HepG2 (cell line): ENCODE measurements at regions not wholly inside any gene's neighbourhood (a gene's known extent, or its start where the extent isn't known, plus 50 kb on each side); places are given as distances from the start of the nearest gene placed in this dataset.

Experiments
- ATAC-seq: fragments of 200-7000 bp; cut with Tn5 transposase; 3 replicates; pipeline ENCODE4 v1.9.1; 2020; ENCODE audit warnings: mild to moderate bottlenecking, moderate library complexity
- BruUV-seq: library from RNA; stranded (reverse); fragments of 400-500 nt; replicated peaks from 2 replicates; lab custom pipeline; 2021; lab: Mats Ljungman, UMichigan
- CTCF ChIA-PET: fragments of 300-600 bp; formaldehyde crosslinking; extraction: SDS; loops from one replicate; lab custom pipeline; 2021; ENCODE audit warnings: low total read pairs, inconsistent platforms, low intra/inter-chr PET ratio; lab: Yijun Ruan, JAX
- POLR2A ChIA-PET: fragments of 350-600 bp; sonication (Branson Sonifier 250); formaldehyde crosslinking; loops from one replicate; lab custom pipeline; 2020; ENCODE audit warnings: antibody characterized with exemption, inconsistent platforms; lab: Yijun Ruan, JAX
- DNase-seq: peaks from one replicate; pipeline ENCODE4 v3.0.0-alpha.2; 2015; ENCODE audit warnings: low spot score
- FAIRE-seq: peaks from 3 replicates; lab custom pipeline; 2011; peaks lifted over from hg19 to GRCh38; lab: Jason Lieb, UNC
- H2AFZ ChIP-seq: one replicate; pipeline ENCODE4 v1.6.1; 2011; ENCODE audit warnings: low read length, inconsistent platforms
- H3K27ac ChIP-seq: fragments of 300-600 bp; 3 replicates; pipeline ENCODE4 v1.8.0; 2011; ENCODE audit warnings: mixed run types, mild to moderate bottlenecking, mixed read lengths, low read length, inconsistent platforms; ENCODE audit not compliant: insufficient read depth; ENCODE audit errors: extremely low read length
- H3K27me3 ChIP-seq, 2 experiments: fragments of 200-600 bp in 1 of 2; 2 replicates in 1 of 2; 3 replicates in 1 of 2; pipeline versions ENCODE4 v1.6.0 to v1.8.0; 2011; ENCODE audit warnings: low read length in 2 of 2, mild to moderate bottlenecking in 2 of 2, moderate library complexity in 2 of 2, inconsistent platforms in 1 of 2; ENCODE audit not compliant: insufficient read depth in 2 of 2, control insufficient read depth in 1 of 2
- H3K36me3 ChIP-seq, 2 experiments: fragments of 200-600 bp in 1 of 2; replicated peaks in 1 of 2; 2 replicates in 1 of 2; 3 replicates in 1 of 2; pipeline versions ENCODE4 v1.5.1 to v1.8.0; 2011; ENCODE audit warnings: low read length in 2 of 2, inconsistent platforms in 1 of 2; ENCODE audit not compliant: insufficient read depth in 2 of 2, control insufficient read depth in 1 of 2
- H3K4me1 ChIP-seq: 2 replicates; pipeline ENCODE4 v1.5.1; 2012; ENCODE audit warnings: low read length, inconsistent platforms; ENCODE audit not compliant: insufficient read depth
- H3K4me2 ChIP-seq: 2 replicates; pipeline ENCODE4 v1.6.0; 2011; ENCODE audit warnings: low read depth, low read length, inconsistent platforms
- H3K4me3 ChIP-seq, 3 experiments: fragments of 200-600 bp in 1 of 3; sonication (generic), shearing (Covaris generic) in 1 of 3; replicated peaks in 1 of 3; 2 replicates each; pipeline ENCODE4 v1.5.1; 2011 to 2016; ENCODE audit warnings: low read length in 3 of 3, inconsistent platforms in 2 of 3, low read depth in 2 of 3, mild to moderate bottlenecking in 2 of 3, control low read depth in 1 of 3, mixed read lengths in 1 of 3; ENCODE audit not compliant: insufficient read depth in 1 of 3
- H3K79me2 ChIP-seq: one replicate; pipeline ENCODE4 v1.6.1; 2011; ENCODE audit warnings: low read length, inconsistent platforms; ENCODE audit not compliant: insufficient read depth
- H3K9ac ChIP-seq: 2 replicates; pipeline ENCODE4 v1.6.0; 2011; ENCODE audit warnings: mild to moderate bottlenecking, low read depth, low read length, inconsistent platforms; ENCODE audit not compliant: insufficient read depth
- H3K9me3 ChIP-seq: 2 replicates; pipeline ENCODE4 v1.5.1; 2012; ENCODE audit warnings: mild to moderate bottlenecking, low read length
- H4K20me1 ChIP-seq: 2 replicates; pipeline ENCODE4 v1.6.0; 2011; ENCODE audit warnings: inconsistent platforms, mild to moderate bottlenecking, low read length, moderate library complexity; ENCODE audit not compliant: insufficient read depth
- KDM1A ChIP-seq: IDR thresholded peaks from 2 replicates; pipeline ENCODE4 v1.6.1; 2016; ENCODE audit warnings: missing compliant biosample characterization
- NFATC3 ChIP-seq: sonication (generic); formaldehyde crosslinking; IDR thresholded peaks from 2 replicates; pipeline ENCODE4 v1.5.1; 2020; ENCODE audit warnings: mild to moderate bottlenecking, missing genetic modification reagents
- TGIF2 ChIP-seq: IDR thresholded peaks from 2 replicates; pipeline ENCODE4 v1.6.1; 2016; ENCODE audit warnings: control low read depth, missing compliant biosample characterization
- ZNF138 ChIP-seq: sonication (generic); formaldehyde crosslinking; IDR thresholded peaks from 2 replicates; pipeline ENCODE4 v1.5.0; 2020; ENCODE audit warnings: mild to moderate bottlenecking, low read depth, missing genetic modification reagents
- ZNF335 ChIP-seq: sonication (generic); formaldehyde crosslinking; IDR thresholded peaks from 2 replicates; pipeline ENCODE4 v1.4.0; 2020; ENCODE audit warnings: missing genetic modification reagents
- ZNF33B ChIP-seq: sonication (generic); formaldehyde crosslinking; IDR thresholded peaks from 2 replicates; pipeline ENCODE4 v1.5.1; 2020; ENCODE audit warnings: mild to moderate bottlenecking, missing genetic modification reagents
- ZNF343 ChIP-seq: sonication (generic); formaldehyde crosslinking; IDR thresholded peaks from 2 replicates; pipeline ENCODE4 v1.4.0; 2020; ENCODE audit warnings: mild to moderate bottlenecking, missing genetic modification reagents
- ZNF510 ChIP-seq: sonication (generic); formaldehyde crosslinking; IDR thresholded peaks from 2 replicates; pipeline ENCODE4 v1.4.0; 2020; ENCODE audit warnings: low read depth, mild to moderate bottlenecking, missing genetic modification reagents
- ZNF839 ChIP-seq: sonication (generic); formaldehyde crosslinking; IDR thresholded peaks from 2 replicates; pipeline ENCODE4 v1.4.0; 2020; ENCODE audit warnings: missing genetic modification reagents, mild to moderate bottlenecking, borderline replicate concordance
- ZNF841 ChIP-seq: sonication (generic); formaldehyde crosslinking; IDR thresholded peaks from 2 replicates; pipeline ENCODE4 v1.8.1; 2023; ENCODE audit warnings: missing genetic modification reagents, borderline replicate concordance
- WGBS: methylation state at CpG from one replicate; pipeline ENCODE4 v1.1.6; 2017; ENCODE audit warnings: low lambda C conversion rate; 5-methylcytosine and 5-hydroxymethylcytosine counted together
- in situ Hi-C: cut with HindIII; loops from 2 replicates; pipeline ENCODE4 v1.10.0; 2017; ENCODE audit warnings: low pct_unique_long_range_greater_than_20kb; ENCODE audit not compliant: extremely low pct_ligation_motif_present
- intact Hi-C: fragments of 100-400 bp; cut with micrococcal nuclease; formaldehyde crosslinking; loops from one replicate; pipeline ENCODE4 v1.10.0; 2022; ENCODE audit not compliant: unreplicated experiment
- TF ChIP-seq, protein P1 (sequence below): IDR thresholded peaks from 2 replicates; pipeline ENCODE4 v1.6.1; 2012; ENCODE audit warnings: low read length, improper control_type of control experiment
- TF ChIP-seq, protein P2 (sequence below): sonication (generic); formaldehyde crosslinking; IDR thresholded peaks from 2 replicates; pipeline ENCODE4 v1.4.0; 2020; ENCODE audit warnings: missing genetic modification reagents
- TF ChIP-seq, protein P3 (sequence below): sonication (generic); formaldehyde crosslinking; conservative IDR thresholded peaks from 2 replicates; pipeline ENCODE4 v1.8.0; 2022; ENCODE audit warnings: mild to moderate bottlenecking, moderate library complexity, missing genetic modification reagents
- TF ChIP-seq, protein P4 (sequence below): sonication (generic); formaldehyde crosslinking; IDR thresholded peaks from 2 replicates; pipeline ENCODE4 v1.5.0; 2020; ENCODE audit warnings: missing genetic modification reagents
- TF ChIP-seq, protein P5 (sequence below): sonication (generic); formaldehyde crosslinking; IDR thresholded peaks from 2 replicates; pipeline ENCODE4 v1.4.0; 2020; ENCODE audit warnings: missing genetic modification reagents, mild to moderate bottlenecking, borderline replicate concordance

DNA sequence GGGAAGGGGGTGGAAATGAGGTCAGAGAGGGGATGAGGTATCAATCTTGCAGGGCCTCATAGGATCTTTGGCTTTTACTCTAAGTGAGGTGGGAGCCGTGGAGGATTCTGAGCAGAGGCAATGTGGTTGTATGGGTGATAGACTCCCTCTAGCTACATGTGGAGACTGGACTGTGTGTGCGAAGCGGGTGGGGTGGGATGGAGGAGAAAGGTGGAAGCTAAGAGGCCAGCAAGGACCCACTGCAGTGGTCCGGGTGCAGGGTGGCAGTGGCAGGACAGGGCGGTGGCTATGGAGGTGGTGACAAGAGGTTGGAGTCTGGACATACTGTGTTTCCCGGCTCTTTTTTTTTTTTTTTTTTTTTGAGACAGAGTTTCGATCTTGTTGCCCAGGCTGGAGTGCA lies 62.4 kb upstream of the PTPN1 start:
- ChIA-PET CTCF (no interaction called here), POLR2A (interaction anchor here (0.9 to 2.5 kb wide), 4 partner anchors 25 to 260 kb away, joined by 3 to 5 read pairs (median 3); no protein-coding TSS in a partner anchor)
- Histone ChIP-seq H3K4me1 (peaks cover 80% of the 10 kb centered on the region), H3K9me3 (no peaks in the 10 kb centered on the region), H3K9ac (no peak overlapping the region), H4K20me1 (no peaks in the 10 kb centered on the region), H3K36me3 (no peaks in the 10 kb centered on the region), H3K4me2 (no peak overlapping the region), H2AFZ (no peak overlapping the region), H3K27me3 (no peaks in the 10 kb centered on the region; a peak in 1 of 5 replicates), H3K79me2 (no peaks in the 10 kb centered on the region), H3K4me3 (no peak overlapping the region), H3K27ac (no peak overlapping the region)
- 74% methylated on average over 7 of the region's 7 CpGs for WGBS
- ATAC-seq = no peak
- FAIRE-seq = no peak
- no peak for DNase-seq
- intact Hi-C loops = no loop called here
- no TSS peak for BruUV-seq
- in situ Hi-C loops = no loop called here
- TF ChIP-seq, protein P1, sequence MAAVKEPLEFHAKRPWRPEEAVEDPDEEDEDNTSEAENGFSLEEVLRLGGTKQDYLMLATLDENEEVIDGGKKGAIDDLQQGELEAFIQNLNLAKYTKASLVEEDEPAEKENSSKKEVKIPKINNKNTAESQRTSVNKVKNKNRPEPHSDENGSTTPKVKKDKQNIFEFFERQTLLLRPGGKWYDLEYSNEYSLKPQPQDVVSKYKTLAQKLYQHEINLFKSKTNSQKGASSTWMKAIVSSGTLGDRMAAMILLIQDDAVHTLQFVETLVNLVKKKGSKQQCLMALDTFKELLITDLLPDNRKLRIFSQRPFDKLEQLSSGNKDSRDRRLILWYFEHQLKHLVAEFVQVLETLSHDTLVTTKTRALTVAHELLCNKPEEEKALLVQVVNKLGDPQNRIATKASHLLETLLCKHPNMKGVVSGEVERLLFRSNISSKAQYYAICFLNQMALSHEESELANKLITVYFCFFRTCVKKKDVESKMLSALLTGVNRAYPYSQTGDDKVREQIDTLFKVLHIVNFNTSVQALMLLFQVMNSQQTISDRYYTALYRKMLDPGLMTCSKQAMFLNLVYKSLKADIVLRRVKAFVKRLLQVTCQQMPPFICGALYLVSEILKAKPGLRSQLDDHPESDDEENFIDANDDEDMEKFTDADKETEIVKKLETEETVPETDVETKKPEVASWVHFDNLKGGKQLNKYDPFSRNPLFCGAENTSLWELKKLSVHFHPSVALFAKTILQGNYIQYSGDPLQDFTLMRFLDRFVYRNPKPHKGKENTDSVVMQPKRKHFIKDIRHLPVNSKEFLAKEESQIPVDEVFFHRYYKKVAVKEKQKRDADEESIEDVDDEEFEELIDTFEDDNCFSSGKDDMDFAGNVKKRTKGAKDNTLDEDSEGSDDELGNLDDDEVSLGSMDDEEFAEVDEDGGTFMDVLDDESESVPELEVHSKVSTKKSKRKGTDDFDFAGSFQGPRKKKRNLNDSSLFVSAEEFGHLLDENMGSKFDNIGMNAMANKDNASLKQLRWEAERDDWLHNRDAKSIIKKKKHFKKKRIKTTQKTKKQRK = no peak
- TF ChIP-seq, protein P2, sequence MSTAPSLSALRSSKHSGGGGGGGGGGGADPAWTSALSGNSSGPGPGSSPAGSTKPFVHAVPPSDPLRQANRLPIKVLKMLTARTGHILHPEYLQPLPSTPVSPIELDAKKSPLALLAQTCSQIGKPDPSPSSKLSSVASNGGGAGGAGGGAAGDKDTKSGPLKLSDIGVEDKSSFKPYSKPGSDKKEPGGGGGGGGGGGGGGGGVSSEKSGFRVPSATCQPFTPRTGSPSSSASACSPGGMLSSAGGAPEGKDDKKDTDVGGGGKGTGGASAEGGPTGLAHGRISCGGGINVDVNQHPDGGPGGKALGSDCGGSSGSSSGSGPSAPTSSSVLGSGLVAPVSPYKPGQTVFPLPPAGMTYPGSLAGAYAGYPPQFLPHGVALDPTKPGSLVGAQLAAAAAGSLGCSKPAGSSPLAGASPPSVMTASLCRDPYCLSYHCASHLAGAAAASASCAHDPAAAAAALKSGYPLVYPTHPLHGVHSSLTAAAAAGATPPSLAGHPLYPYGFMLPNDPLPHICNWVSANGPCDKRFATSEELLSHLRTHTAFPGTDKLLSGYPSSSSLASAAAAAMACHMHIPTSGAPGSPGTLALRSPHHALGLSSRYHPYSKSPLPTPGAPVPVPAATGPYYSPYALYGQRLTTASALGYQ = no peak
- TF ChIP-seq, protein P3, sequence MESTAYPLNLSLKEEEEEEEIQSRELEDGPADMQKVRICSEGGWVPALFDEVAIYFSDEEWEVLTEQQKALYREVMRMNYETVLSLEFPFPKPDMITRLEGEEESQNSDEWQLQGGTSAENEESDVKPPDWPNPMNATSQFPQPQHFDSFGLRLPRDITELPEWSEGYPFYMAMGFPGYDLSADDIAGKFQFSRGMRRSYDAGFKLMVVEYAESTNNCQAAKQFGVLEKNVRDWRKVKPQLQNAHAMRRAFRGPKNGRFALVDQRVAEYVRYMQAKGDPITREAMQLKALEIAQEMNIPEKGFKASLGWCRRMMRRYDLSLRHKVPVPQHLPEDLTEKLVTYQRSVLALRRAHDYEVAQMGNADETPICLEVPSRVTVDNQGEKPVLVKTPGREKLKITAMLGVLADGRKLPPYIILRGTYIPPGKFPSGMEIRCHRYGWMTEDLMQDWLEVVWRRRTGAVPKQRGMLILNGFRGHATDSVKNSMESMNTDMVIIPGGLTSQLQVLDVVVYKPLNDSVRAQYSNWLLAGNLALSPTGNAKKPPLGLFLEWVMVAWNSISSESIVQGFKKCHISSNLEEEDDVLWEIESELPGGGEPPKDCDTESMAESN (CRISPR knock-in tag) = no peak
- TF ChIP-seq ZNF510 (CRISPR knock-in tag) (0 out of 2 replicates have a peak, but pooled peaks have one; percentile 24), TGIF2 (CRISPR knock-in tag) (no peak), ZNF33B (CRISPR knock-in tag) (no peak), NFATC3 (CRISPR knock-in tag) (no peak), ZNF138 (CRISPR knock-in tag) (0 out of 2 replicates have a peak, but pooled peaks have one; percentile 6), ZNF841 (CRISPR knock-in tag) (no peak), ZNF839 (CRISPR knock-in tag) (peak; percentile 68; the same call in 1 of the 2 replicates), ZNF335 (CRISPR knock-in tag) (no peak), ZNF343 (CRISPR knock-in tag) (peak; percentile 23; the same call in 1 of the 2 replicates), KDM1A (CRISPR knock-in tag) (no peak)
- TF ChIP-seq, protein P4, sequence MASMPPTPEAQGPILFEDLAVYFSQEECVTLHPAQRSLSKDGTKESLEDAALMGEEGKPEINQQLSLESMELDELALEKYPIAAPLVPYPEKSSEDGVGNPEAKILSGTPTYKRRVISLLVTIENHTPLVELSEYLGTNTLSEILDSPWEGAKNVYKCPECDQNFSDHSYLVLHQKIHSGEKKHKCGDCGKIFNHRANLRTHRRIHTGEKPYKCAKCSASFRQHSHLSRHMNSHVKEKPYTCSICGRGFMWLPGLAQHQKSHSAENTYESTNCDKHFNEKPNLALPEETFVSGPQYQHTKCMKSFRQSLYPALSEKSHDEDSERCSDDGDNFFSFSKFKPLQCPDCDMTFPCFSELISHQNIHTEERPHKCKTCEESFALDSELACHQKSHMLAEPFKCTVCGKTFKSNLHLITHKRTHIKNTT = no peak
- TF ChIP-seq, protein P5, sequence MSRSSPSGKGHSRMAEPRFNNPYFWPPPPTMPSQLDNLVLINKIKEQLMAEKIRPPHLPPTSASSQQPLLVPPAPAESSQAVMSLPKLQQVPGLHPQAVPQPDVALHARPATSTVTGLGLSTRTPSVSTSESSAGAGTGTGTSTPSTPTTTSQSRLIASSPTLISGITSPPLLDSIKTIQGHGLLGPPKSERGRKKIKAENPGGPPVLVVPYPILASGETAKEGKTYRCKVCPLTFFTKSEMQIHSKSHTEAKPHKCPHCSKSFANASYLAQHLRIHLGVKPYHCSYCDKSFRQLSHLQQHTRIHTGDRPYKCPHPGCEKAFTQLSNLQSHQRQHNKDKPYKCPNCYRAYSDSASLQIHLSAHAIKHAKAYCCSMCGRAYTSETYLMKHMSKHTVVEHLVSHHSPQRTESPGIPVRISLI = no peak
